HepG2 (cell line): ENCODE measurements at regions not wholly inside any gene's neighbourhood (a gene's known extent, or its start where the extent isn't known, plus 50 kb on each side); places are given as distances from the start of the nearest gene placed in this dataset.

Experiments
- ATF1 ChIP-seq: IDR thresholded peaks from 2 replicates; pipeline ENCODE4 v1.6.1; 2016; ENCODE audit warnings: mild to moderate bottlenecking, control low read depth
- KAT7 ChIP-seq: IDR thresholded peaks from 2 replicates; pipeline ENCODE4 v1.6.1; 2018; ENCODE audit warnings: borderline replicate concordance, missing compliant biosample characterization
- NFIC ChIP-seq: IDR thresholded peaks from 2 replicates; pipeline ENCODE4 v1.6.1; 2012; ENCODE audit warnings: mild to moderate bottlenecking, low read length, inconsistent platforms
- SIN3A ChIP-seq: IDR thresholded peaks from 2 replicates; pipeline ENCODE4 v1.6.1; 2011; ENCODE audit warnings: low read depth, mild to moderate bottlenecking, control low read depth, low read length, borderline replicate concordance
- STAG1 ChIP-seq: sonication (generic); formaldehyde crosslinking; IDR thresholded peaks from 2 replicates; pipeline ENCODE4 v1.4.0; 2020; ENCODE audit warnings: missing genetic modification reagents
- ZNF670 ChIP-seq: sonication (generic); formaldehyde crosslinking; IDR thresholded peaks from 2 replicates; pipeline ENCODE4 v1.8.0; 2022; ENCODE audit warnings: mild to moderate bottlenecking, missing genetic modification reagents, borderline replicate concordance
- TF ChIP-seq, protein P1 (sequence below): IDR thresholded peaks from 2 replicates; pipeline ENCODE4 v1.6.1; 2016
- TF ChIP-seq, protein P2 (sequence below): sonication (generic); formaldehyde crosslinking; IDR thresholded peaks from 2 replicates; pipeline ENCODE4 v1.5.0; 2020; ENCODE audit warnings: mild to moderate bottlenecking, missing genetic modification reagents
- TF ChIP-seq, protein P3 (sequence below): sonication (generic); formaldehyde crosslinking; IDR thresholded peaks from 2 replicates; pipeline ENCODE4 v1.5.0; 2020; ENCODE audit warnings: mild to moderate bottlenecking, missing genetic modification reagents, moderate library complexity

DNA sequence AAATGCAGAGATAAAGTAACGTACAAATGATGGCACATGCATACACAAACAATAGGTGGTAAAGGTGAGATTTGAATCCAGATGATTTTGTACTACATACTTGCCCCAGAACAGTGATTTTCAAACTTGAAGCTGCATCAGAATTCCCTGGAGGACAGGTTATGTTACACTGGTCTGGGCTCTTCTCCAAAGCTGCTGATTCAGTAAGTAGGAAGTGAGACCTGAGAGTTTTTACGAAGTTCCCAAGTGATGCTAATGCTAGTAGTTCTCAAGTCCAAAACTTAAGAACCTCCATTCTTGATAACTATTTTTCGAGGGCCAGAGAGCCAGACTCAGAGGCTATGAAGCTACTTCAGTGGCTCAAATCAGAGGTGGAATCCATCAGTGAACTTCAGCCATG is 159.0 kb upstream of the POM121L12 start:
- no peak for TF ChIP-seq SIN3A
- TF ChIP-seq, protein P1, sequence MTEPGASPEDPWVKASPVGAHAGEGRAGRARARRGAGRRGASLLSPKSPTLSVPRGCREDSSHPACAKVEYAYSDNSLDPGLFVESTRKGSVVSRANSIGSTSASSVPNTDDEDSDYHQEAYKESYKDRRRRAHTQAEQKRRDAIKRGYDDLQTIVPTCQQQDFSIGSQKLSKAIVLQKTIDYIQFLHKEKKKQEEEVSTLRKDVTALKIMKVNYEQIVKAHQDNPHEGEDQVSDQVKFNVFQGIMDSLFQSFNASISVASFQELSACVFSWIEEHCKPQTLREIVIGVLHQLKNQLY (CRISPR knock-in tag), result no peak
- no peak for TF ChIP-seq ZNF670 (CRISPR knock-in tag)
- TF ChIP-seq ATF1 (CRISPR knock-in tag), result no peak
- TF ChIP-seq, protein P2, sequence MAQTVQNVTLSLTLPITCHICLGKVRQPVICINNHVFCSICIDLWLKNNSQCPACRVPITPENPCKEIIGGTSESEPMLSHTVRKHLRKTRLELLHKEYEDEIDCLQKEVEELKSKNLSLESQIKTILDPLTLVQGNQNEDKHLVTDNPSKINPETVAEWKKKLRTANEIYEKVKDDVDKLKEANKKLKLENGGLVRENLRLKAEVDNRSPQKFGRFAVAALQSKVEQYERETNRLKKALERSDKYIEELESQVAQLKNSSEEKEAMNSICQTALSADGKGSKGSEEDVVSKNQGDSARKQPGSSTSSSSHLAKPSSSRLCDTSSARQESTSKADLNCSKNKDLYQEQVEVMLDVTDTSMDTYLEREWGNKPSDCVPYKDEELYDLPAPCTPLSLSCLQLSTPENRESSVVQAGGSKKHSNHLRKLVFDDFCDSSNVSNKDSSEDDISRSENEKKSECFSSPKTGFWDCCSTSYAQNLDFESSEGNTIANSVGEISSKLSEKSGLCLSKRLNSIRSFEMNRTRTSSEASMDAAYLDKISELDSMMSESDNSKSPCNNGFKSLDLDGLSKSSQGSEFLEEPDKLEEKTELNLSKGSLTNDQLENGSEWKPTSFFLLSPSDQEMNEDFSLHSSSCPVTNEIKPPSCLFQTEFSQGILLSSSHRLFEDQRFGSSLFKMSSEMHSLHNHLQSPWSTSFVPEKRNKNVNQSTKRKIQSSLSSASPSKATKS, result no peak
- TF ChIP-seq, protein P3, sequence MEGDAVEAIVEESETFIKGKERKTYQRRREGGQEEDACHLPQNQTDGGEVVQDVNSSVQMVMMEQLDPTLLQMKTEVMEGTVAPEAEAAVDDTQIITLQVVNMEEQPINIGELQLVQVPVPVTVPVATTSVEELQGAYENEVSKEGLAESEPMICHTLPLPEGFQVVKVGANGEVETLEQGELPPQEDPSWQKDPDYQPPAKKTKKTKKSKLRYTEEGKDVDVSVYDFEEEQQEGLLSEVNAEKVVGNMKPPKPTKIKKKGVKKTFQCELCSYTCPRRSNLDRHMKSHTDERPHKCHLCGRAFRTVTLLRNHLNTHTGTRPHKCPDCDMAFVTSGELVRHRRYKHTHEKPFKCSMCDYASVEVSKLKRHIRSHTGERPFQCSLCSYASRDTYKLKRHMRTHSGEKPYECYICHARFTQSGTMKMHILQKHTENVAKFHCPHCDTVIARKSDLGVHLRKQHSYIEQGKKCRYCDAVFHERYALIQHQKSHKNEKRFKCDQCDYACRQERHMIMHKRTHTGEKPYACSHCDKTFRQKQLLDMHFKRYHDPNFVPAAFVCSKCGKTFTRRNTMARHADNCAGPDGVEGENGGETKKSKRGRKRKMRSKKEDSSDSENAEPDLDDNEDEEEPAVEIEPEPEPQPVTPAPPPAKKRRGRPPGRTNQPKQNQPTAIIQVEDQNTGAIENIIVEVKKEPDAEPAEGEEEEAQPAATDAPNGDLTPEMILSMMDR (CRISPR knock-in tag), result no peak
- no peak for TF ChIP-seq NFIC
- no peak for TF ChIP-seq KAT7
- no peak for TF ChIP-seq STAG1 (CRISPR knock-in tag)
